ENCODE measurements at regions not wholly inside any gene's neighbourhood (a gene's known extent, or its start where the extent isn't known, plus 50 kb on each side); places are given as distances from the start of the nearest gene placed in this dataset.
"Not testable (repeated sequence)": the region's sequence is repeated elsewhere in the genome, so short reads cannot be mapped to it uniquely, and the experiment has no call there.

DNA sequence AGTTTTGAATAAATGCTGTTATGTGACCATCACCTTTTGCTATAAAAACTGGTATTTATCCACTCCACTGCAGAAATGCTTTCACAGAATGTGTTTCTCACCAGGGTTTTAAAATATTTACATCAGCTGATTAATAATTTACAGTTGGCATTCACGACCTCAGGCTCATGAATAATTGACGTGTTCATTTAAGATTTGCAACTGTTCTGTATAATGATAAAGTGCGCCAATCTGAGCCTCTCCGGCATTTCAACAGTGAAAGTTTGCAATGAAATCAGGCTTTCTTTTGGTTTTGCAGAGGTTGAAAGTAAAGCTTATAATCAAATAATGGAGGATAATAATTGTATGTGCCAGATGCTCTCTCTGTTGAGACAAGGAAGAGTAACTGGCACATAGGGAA is 434.9 kb downstream of the ICE1 start:
- no peaks in the 10 kb centered on the region for H3K36me3 ChIP-seq
- TF ChIP-seq EP300 (IDR thresholded peaks at IDR 0.05) (no peak), POLR2AphosphoS5 (IDR thresholded peaks at IDR 0.05) (no peak), POLR2A (IDR thresholded peaks at IDR 0.05; ENCODE audit: low read depth) (no peak), CTCF (IDR thresholded peaks at IDR 0.05) (no peak)
- H3K9me3 ChIP-seq, result no peaks in the 10 kb centered on the region
- intact Hi-C loops (cut with DNase I), result no loop called here
- H3K27ac ChIP-seq (replicated peaks in 1 of 4), result no peak overlapping the region
- H3K27me3 ChIP-seq, result no peaks in the 10 kb centered on the region
- H3K4me3 ChIP-seq, result no peak overlapping the region
- WGBS, result 94% methylated on average over 4 of the region's 4 CpGs
- H3K4me1 ChIP-seq, result no peaks in the 10 kb centered on the region
- no peak for DNase-seq (ENCODE audit: extremely low spot score)

- no peak for DNase-seq (ENCODE audit: extremely low spot score)
- H3K27ac ChIP-seq (replicated peaks in 1 of 4), result no peak overlapping the region
- H3K27me3 ChIP-seq, result no peaks in the 10 kb centered on the region
- no peaks in the 10 kb centered on the region for H3K9me3 ChIP-seq
- TF ChIP-seq POLR2AphosphoS5 (IDR thresholded peaks at IDR 0.05), result no peak
- TF ChIP-seq CTCF (IDR thresholded peaks at IDR 0.05), result no peak
- no peaks in the 10 kb centered on the region for H3K4me1 ChIP-seq
- H3K36me3 ChIP-seq, result no peaks in the 10 kb centered on the region
- WGBS, result 86% methylated on average over 2 of the region's 2 CpGs
- intact Hi-C loops (cut with DNase I), result no loop called here
- H3K4me3 ChIP-seq, result no peak overlapping the region
Observed at GRCh38 chr5:5854087-5854486, 431.6 kb downstream of the ICE1 start.

DNA sequence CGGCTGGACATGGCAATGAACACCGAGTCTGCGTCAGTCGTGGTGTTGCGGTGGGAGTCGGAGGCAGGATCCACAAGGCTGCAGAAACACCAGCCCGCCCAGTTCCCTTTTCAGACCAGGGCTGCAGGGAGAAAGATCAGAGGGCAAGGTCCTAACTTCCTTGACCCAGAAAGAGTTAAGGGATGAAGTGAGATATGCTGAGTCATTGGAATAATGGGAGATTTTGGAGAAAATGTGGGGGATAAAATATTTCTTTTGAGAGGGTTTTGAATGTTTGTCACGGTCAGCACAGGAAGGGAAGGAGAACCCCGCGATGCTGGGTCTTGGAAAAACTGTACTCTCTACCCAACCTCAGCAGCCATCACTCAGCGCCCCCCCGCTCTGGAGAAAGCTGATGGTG is 416.0 kb downstream of the ICE1 start:
- intact Hi-C loops (cut with DNase I), result no loop called here
- DNase-seq (ENCODE audit: extremely low spot score), result no peak
- no peaks in the 10 kb centered on the region for H3K27me3 ChIP-seq

DNA sequence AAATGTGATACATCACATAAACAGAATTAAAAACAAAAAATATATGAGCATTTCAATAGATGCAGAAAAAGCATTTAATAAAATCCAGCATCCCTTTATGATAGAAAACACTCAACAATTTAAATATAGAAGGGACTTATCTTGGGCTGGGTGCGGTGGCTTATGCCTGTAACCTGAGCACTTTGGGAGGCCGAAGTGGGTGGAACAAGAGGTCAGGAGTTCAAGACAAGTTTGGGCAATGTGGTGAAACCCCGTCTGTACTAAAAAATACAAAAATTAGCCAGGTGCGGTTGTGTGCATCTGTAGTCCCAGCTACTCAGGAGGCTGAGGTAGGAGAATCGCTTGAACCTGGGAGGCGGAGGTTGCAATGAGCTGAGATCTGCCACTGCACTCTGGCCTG is 409.1 kb downstream of the ICE1 start:
- H3K4me1 ChIP-seq; H3K4me3 ChIP-seq; H3K27me3 ChIP-seq; intact Hi-C loops (cut with DNase I); H3K36me3 ChIP-seq; DNase-seq (ENCODE audit: extremely low spot score); H3K27ac ChIP-seq (replicated peaks in 1 of 4); H3K9me3 ChIP-seq: not testable (repeated sequence)
- 96% methylated on average over 6 of the region's 6 CpGs for WGBS

More for the DNA sequence above, 416.0 kb downstream of the ICE1 start:
- Histone ChIP-seq H3K4me1 (no peaks in the 10 kb centered on the region), H3K4me3 (no peak overlapping the region), H3K36me3 (no peaks in the 10 kb centered on the region), H3K27ac (replicated peaks in 1 of 4) (no peak overlapping the region), H3K9me3 (no peaks in the 10 kb centered on the region)
- WGBS, result 70% methylated on average over 12 of the region's 12 CpGs
- TF ChIP-seq EP300 (IDR thresholded peaks at IDR 0.05), result no peak
- TF ChIP-seq POLR2AphosphoS5 (IDR thresholded peaks at IDR 0.05), result no peak
- TF ChIP-seq POLR2A (IDR thresholded peaks at IDR 0.05; ENCODE audit: low read depth), result no peak
- TF ChIP-seq CTCF (IDR thresholded peaks at IDR 0.05), result no peak

DNA sequence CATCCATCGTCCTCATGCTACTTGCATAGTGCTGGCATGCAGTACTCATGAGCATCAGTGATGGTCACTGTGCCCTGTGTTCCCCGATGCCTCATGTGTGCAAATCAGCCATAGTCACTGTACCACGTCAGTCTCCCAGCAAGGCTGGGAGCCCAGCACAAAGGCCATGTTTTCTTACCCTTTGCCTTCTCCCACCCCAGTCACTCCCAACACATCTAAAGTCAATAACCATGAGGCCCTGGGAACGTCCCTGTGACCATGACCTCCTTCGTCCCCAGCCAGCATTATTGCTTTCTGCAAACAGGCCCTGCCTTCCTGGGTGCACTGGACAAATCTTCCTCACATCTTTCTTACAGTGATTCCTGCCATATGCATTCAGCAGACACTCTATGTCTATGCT is 406.1 kb downstream of the ICE1 start:
- intact Hi-C loops (cut with DNase I), result no loop called here
- 81% methylated on average over 5 of the region's 5 CpGs for WGBS
- Histone ChIP-seq H3K36me3 (no peaks in the 10 kb centered on the region), H3K27me3 (peaks cover 0 to under 1% (median 0%) of the 10 kb centered on the region in 4 donors), H3K4me3 (no peak overlapping the region), H3K9me3 (no peaks in the 10 kb centered on the region), H3K4me1 (peaks cover 0 to 8% (median 3%) of the 10 kb centered on the region in 4 donors), H3K27ac (replicated peaks in 1 of 4) (no peak overlapping the region)
- TF ChIP-seq CTCF (IDR thresholded peaks at IDR 0.05) (no peak), POLR2AphosphoS5 (IDR thresholded peaks at IDR 0.05) (no peak), EP300 (IDR thresholded peaks at IDR 0.05) (no peak), POLR2A (IDR thresholded peaks at IDR 0.05; ENCODE audit: low read depth) (no peak)
- DNase-seq (ENCODE audit: extremely low spot score), result no peak
